ENCODE measurements at regions not wholly inside any gene's neighbourhood (a gene's known extent, or its start where the extent isn't known, plus 50 kb on each side); places are given as distances from the start of the nearest gene placed in this dataset.

DNA sequence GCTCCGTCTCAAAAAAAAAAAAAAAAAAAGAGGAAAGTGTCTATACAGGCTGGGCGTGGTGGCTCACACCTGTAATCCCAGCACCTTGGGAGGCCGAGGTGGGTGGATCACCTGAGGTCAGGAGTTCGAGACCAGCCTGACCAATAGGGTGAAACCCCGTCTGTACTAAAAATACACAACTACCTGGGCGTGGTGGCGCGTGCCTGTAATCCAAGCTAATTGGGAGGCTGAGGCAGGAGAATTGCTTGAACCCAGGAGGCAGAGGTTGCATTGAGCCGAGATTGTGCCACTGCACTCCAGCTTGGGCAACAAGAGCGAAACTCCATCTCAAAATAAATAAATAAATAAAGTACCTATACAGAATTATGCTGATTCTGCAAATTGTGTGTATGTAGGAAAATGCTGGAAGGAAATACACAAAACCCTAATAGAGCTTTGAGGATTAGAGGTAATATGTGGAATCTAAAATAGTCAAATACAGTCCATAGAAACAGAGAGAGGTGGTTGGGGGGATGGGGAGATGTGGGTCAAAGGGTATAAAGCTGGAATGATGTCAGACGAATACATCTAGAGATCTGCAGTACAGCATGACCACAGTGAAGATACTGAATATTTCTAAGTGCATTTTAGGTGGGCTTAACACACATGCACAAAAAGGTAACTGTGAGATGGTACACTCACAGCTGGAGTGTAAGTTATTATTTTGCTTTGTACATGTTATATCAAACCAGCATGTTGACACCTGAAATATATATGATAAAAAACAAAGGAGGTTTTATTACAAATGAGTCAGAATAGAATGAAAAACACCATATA lies 174.5 kb upstream of the KLF14 start:
- H3K4me1 ChIP-seq (ENCODE audit: control insufficient read depth in 1 of 2, insufficient read depth in 2 of 2, low read length in 2 of 2): peaks cover 19 to 30% of the 10 kb centered on the region in 2 donors
- no peaks in the 10 kb centered on the region for H3K27me3 ChIP-seq (ENCODE audit: control insufficient read depth in 2 of 2, insufficient read depth in 2 of 2, low read length in 2 of 2)
- H3K79me2 ChIP-seq (ENCODE audit: insufficient read depth, low read length): peaks cover 54% of the 10 kb centered on the region
- no peak overlapping the region for H3K9ac ChIP-seq (ENCODE audit: insufficient read depth, low read length, poor library complexity, severe bottlenecking)
- 60% methylated on average over 1 of the region's 11 CpGs for WGBS (ENCODE audit: insufficient coverage)
- no peak for DNase-seq
- peaks cover 55% of the 10 kb centered on the region for H3K4me1 Mint-ChIP-seq
- H3K9me3 Mint-ChIP-seq: no peaks in the 10 kb centered on the region
- H3K9me3 ChIP-seq (replicated peaks in 1 of 2; ENCODE audit: control insufficient read depth in 1 of 2, insufficient read depth in 1 of 2, low read length in 2 of 2): no peaks in the 10 kb centered on the region
- intact Hi-C loops (cut with micrococcal nuclease): no loop called here
- no peak overlapping the region for H3K4me2 ChIP-seq (replicated peaks; ENCODE audit: extremely low read depth, low read length, poor library complexity, severe bottlenecking)
- H2AFZ ChIP-seq (ENCODE audit: insufficient read depth, low read depth, low read length, poor library complexity, severe bottlenecking): no peak overlapping the region
- no peaks in the 10 kb centered on the region for H4K20me1 ChIP-seq (ENCODE audit: insufficient read depth, low read length)
- H3K36me3 Mint-ChIP-seq: peaks cover 34 to 59% of the 10 kb centered on the region in 2 donors
- no peak overlapping the region for H3K27ac ChIP-seq (ENCODE audit: low read depth in 1 of 2, low read length in 2 of 2)
- H3K36me3 ChIP-seq (replicated peaks in 1 of 2; ENCODE audit: control insufficient read depth in 1 of 2, insufficient read depth in 2 of 2, low read length in 2 of 2): peaks cover 0 to 6% of the 10 kb centered on the region in 2 donors
- H3K4me3 Mint-ChIP-seq: no peak overlapping the region
- no peak overlapping the region for H3K4me3 ChIP-seq (replicated peaks in 1 of 3; ENCODE audit: low read depth in 2 of 3, low read length in 3 of 3)
- peaks cover 0 to 2% (median 0%) of the 10 kb centered on the region in 3 donors for H3K27me3 Mint-ChIP-seq (ENCODE audit: low read depth in 3 of 3)
- peak overlapping the region in 1 of 7 donors; percentile 21 for H3K27ac Mint-ChIP-seq
- TF ChIP-seq, protein P1, sequence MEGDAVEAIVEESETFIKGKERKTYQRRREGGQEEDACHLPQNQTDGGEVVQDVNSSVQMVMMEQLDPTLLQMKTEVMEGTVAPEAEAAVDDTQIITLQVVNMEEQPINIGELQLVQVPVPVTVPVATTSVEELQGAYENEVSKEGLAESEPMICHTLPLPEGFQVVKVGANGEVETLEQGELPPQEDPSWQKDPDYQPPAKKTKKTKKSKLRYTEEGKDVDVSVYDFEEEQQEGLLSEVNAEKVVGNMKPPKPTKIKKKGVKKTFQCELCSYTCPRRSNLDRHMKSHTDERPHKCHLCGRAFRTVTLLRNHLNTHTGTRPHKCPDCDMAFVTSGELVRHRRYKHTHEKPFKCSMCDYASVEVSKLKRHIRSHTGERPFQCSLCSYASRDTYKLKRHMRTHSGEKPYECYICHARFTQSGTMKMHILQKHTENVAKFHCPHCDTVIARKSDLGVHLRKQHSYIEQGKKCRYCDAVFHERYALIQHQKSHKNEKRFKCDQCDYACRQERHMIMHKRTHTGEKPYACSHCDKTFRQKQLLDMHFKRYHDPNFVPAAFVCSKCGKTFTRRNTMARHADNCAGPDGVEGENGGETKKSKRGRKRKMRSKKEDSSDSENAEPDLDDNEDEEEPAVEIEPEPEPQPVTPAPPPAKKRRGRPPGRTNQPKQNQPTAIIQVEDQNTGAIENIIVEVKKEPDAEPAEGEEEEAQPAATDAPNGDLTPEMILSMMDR (IDR thresholded peaks at IDR 0.05): no peak

DNA sequence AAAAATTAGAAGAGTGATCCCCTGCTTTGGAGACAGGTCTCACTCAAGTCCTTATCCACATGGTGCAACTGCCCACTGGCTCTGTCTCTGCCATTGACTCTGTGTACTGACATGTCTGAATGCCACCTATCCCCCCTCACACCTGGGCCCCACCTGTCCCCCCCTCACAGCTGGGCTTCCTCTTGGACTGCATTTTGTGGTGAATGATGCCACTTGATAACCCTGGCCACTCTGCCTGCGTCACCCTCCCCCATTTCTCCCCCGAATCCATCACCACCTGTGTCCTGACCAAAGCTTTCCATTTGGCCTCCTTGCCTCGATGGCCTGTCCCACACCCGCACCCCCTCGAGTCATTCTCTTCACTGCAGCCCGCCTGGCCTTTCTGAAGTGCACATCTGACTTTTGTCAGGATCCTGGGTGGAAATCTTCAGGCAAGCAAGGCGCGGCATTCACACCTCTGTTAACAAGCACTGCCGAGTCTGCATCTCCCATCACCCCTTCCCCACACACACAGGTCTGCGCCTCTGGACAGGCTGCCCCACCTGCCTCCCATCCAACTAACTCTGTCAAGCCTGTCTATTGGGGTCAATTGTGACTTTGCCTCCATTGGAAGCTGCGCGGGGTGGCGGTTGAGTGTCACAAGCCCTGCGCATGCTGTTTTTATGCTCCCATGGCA lies 175.3 kb upstream of the KLF14 start:
- Histone ChIP-seq H3K9ac (ENCODE audit: insufficient read depth, low read length, poor library complexity, severe bottlenecking) (no peak overlapping the region), H3K4me1 (ENCODE audit: control insufficient read depth in 1 of 2, insufficient read depth in 2 of 2, low read length in 2 of 2) (peaks cover 27 to 32% of the 10 kb centered on the region in 2 donors), H3K27me3 (ENCODE audit: control insufficient read depth in 2 of 2, insufficient read depth in 2 of 2, low read length in 2 of 2) (no peaks in the 10 kb centered on the region), H3K4me2 (replicated peaks; ENCODE audit: extremely low read depth, low read length, poor library complexity, severe bottlenecking) (no peak overlapping the region), H3K79me2 (ENCODE audit: insufficient read depth, low read length) (peaks cover 54% of the 10 kb centered on the region), H3K27ac (ENCODE audit: low read depth in 1 of 2, low read length in 2 of 2) (peak overlapping the region in 1 of 2 donors; percentile 99), H2AFZ (ENCODE audit: insufficient read depth, low read depth, low read length, poor library complexity, severe bottlenecking) (no peak overlapping the region), H4K20me1 (ENCODE audit: insufficient read depth, low read length) (no peaks in the 10 kb centered on the region), H3K4me3 (replicated peaks in 1 of 3; ENCODE audit: low read depth in 2 of 3, low read length in 3 of 3) (no peak overlapping the region), H3K36me3 (replicated peaks in 1 of 2; ENCODE audit: control insufficient read depth in 1 of 2, insufficient read depth in 2 of 2, low read length in 2 of 2) (peaks cover 0 to 6% of the 10 kb centered on the region in 2 donors), H3K9me3 (replicated peaks in 1 of 2; ENCODE audit: control insufficient read depth in 1 of 2, insufficient read depth in 1 of 2, low read length in 2 of 2) (no peaks in the 10 kb centered on the region)
- Mint-ChIP-seq H3K27ac (peak overlapping the region in 4 of 7 donors; percentile 57 to 98 (median 81)), H3K9me3 (no peaks in the 10 kb centered on the region), H3K27me3 (ENCODE audit: low read depth in 3 of 3) (peaks cover 0 to 2% (median 0%) of the 10 kb centered on the region in 3 donors), H3K4me3 (no peak overlapping the region), H3K4me1 (peaks cover 56% of the 10 kb centered on the region), H3K36me3 (peaks cover 33 to 53% of the 10 kb centered on the region in 2 donors)
- 98% methylated on average over 13 of the region's 14 CpGs for WGBS (ENCODE audit: insufficient coverage)
- TF ChIP-seq, protein P1 (IDR thresholded peaks at IDR 0.05): no peak
- no peak for DNase-seq
- intact Hi-C loops (cut with micrococcal nuclease): no loop called here

Data from CD14-positive monocyte (primary cell).